ENCODE measurements at regions not wholly inside any gene's neighbourhood (a gene's known extent, or its start where the extent isn't known, plus 50 kb on each side); places are given as distances from the start of the nearest gene placed in this dataset.

- no peak overlapping the region for H3K27ac ChIP-seq
- no peak for TF ChIP-seq CTCF (conservative IDR thresholded peaks at IDR 0.05)
These were observed 84.4 kb downstream of the THNSL2 start for GRCh38 chr2:88254437-88255091.

GRCh38 chr2:88253997-88254396 is 83.9 kb downstream of the THNSL2 start:
- H3K27ac ChIP-seq: no peak overlapping the region
- no peak for TF ChIP-seq CTCF (conservative IDR thresholded peaks at IDR 0.05)

DNA sequence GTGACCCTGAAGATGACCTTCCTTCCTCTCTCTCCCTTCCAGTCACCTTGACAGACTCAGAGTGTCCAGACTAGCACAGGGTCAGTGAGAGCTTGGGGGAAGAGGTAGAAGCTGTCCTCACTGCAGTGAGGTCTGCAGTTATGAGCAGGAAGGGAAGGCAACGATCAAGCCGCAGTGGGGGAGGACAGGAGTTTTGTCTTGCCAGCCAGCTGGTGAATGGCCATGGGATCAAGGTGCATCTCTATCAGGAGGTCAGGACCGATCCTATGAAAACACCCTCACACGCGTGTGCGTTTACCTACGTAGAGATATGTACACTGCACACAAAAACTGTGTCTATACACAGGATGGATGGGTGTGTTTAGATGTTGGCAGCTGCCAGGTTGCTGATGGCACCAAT is 83.2 kb downstream of the THNSL2 start:
- TF ChIP-seq CTCF (conservative IDR thresholded peaks at IDR 0.05): no peak
- no peak overlapping the region for H3K27ac ChIP-seq

- no peak overlapping the region for H3K27ac ChIP-seq
- TF ChIP-seq CTCF (conservative IDR thresholded peaks at IDR 0.05): no peak
These were observed 82.5 kb downstream of the THNSL2 start for GRCh38 chr2:88252646-88253045.

- no peak overlapping the region for H3K27ac ChIP-seq
- TF ChIP-seq CTCF (conservative IDR thresholded peaks at IDR 0.05): no peak
These were observed 82.0 kb downstream of the THNSL2 start for GRCh38 chr2:88252111-88252510.

DNA sequence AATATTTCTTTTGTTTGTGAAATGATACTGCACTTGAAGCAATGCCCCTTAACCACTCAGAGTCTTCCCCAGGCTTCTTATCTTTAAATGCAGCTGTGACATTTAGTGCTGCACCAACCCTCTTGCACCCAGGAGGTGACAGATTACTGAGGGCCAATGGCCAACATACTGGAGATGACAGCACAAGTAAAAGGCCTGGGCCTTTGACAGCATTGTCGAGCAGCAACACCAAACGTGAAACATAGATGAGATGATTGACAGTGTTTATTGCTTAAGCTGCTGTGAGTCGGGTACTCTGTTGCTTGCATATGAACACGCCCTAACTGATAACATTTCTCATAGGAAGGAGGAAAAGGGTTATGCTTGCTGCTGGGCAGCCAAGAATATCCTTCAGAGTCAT is 80.3 kb downstream of the THNSL2 start:
- no peak overlapping the region for H3K27ac ChIP-seq
- TF ChIP-seq CTCF (conservative IDR thresholded peaks at IDR 0.05): no peak

DNA sequence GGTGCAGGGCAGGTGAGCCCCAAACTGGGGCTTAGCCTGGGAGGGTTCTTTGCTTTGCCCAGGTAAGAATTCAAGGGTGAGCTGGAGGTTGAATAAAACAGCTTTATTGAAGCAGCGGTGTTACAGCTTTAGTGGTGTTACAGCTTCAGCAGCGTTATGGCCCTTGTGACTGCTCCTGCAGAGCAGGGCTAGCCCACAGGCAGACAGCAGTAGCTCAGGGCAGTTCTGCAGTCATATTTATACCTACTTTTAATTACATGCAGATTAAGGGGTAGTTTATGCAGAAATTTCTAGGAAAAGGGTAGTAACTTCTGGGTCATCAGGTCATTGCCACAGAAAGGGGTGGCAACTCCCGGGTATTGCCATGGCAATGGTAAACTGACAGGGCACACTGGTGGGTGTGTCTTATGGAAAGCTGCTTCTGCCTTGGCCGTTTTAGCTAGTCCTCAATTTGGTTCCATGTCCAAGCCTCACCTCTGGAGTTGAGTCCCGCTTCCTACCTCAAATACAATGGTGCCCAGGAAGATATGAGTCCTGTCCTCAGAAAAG is 78.2 kb downstream of the THNSL2 start:
- no peak for TF ChIP-seq CTCF (conservative IDR thresholded peaks at IDR 0.05)
- H3K27ac ChIP-seq: no peak overlapping the region

All from VCaP (cell line).